EH (cell line): ENCODE measurements at regions not wholly inside any gene's neighbourhood (a gene's known extent, or its start where the extent isn't known, plus 50 kb on each side); places are given as distances from the start of the nearest gene placed in this dataset.
A peak's percentile ranks its signal among the peaks of the same experiment; 100 is the strongest.
"Not testable (repeated sequence)": the region's sequence is repeated elsewhere in the genome, so short reads cannot be mapped to it uniquely, and the experiment has no call there.

Experiments
- DNase-seq: peaks from one replicate; pipeline ENCODE4 v3.0.0-alpha.2; 2015; ENCODE audit warnings: low read depth

- no peak for DNase-seq
These were observed 200.5 kb downstream of the FAT3 start for GRCh38 chr11:92425127-92425526.

- no peak for DNase-seq
These were observed 207.9 kb downstream of the FAT3 start for GRCh38 chr11:92432515-92432914.

GRCh38 chr11:92436034-92436920, 211.7 kb downstream of the FAT3 start:
- DNase-seq: no peak

GRCh38 chr11:92439133-92439532, 214.5 kb downstream of the FAT3 start:
- DNase-seq: no peak

GRCh38 chr11:92440701-92441442, 216.3 kb downstream of the FAT3 start:
- peak; percentile 44 for DNase-seq

- DNase-seq: no peak
These were observed 216.8 kb downstream of the FAT3 start for GRCh38 chr11:92441443-92441726.

GRCh38 chr11:92443199-92443598, 218.6 kb downstream of the FAT3 start:
- peak; percentile 51 for DNase-seq

- no peak for DNase-seq
These were observed 223.0 kb downstream of the FAT3 start for GRCh38 chr11:92447586-92447985.

GRCh38 chr11:92449222-92449621, 224.6 kb downstream of the FAT3 start:
- no peak for DNase-seq

GRCh38 chr11:92449780-92450179, 225.2 kb downstream of the FAT3 start:
- DNase-seq: no peak

GRCh38 chr11:92451063-92451462, 226.4 kb downstream of the FAT3 start:
- no peak for DNase-seq

GRCh38 chr11:92453055-92453454, 228.4 kb downstream of the FAT3 start:
- DNase-seq: peak; percentile 75

- no peak for DNase-seq
These were observed 230.7 kb downstream of the FAT3 start for GRCh38 chr11:92455210-92455790.

GRCh38 chr11:92457250-92457649, 232.6 kb downstream of the FAT3 start:
- DNase-seq: peak; percentile 52

- no peak for DNase-seq
These were observed 233.9 kb downstream of the FAT3 start for GRCh38 chr11:92458486-92458885.

GRCh38 chr11:92460213-92460612, 235.6 kb downstream of the FAT3 start:
- DNase-seq: no peak

- DNase-seq: no peak
These were observed 236.8 kb downstream of the FAT3 start for GRCh38 chr11:92461447-92461846.

- DNase-seq: no peak
These were observed 238.2 kb downstream of the FAT3 start for GRCh38 chr11:92462821-92463220.

- no peak for DNase-seq
These were observed 240.2 kb downstream of the FAT3 start for GRCh38 chr11:92464822-92465221.

GRCh38 chr11:92465410-92465809, 240.8 kb downstream of the FAT3 start:
- DNase-seq: not testable (repeated sequence)

GRCh38 chr11:92473736-92474135, 249.1 kb downstream of the FAT3 start:
- DNase-seq: peak; percentile 59

GRCh38 chr11:92475316-92475715, 250.7 kb downstream of the FAT3 start:
- DNase-seq: no peak

GRCh38 chr11:92475819-92476218, 251.2 kb downstream of the FAT3 start:
- DNase-seq: no peak
